H1 (cell line): ENCODE measurements at regions not wholly inside any gene's neighbourhood (a gene's known extent, or its start where the extent isn't known, plus 50 kb on each side); places are given as distances from the start of the nearest gene placed in this dataset.

Experiments
- EZH2 ChIP-seq: fragments of 200-600 bp; sonication (generic); IDR thresholded peaks from 2 replicates; pipeline ENCODE4 v1.7.1; 2012; ENCODE audit warnings: low read depth, mild to moderate bottlenecking, moderate library complexity, low read length, inconsistent platforms; ENCODE audit not compliant: severe bottlenecking
- KDM1A ChIP-seq: fragments of 200-600, 300-600 bp; sonication (generic); IDR thresholded peaks from 2 replicates; pipeline ENCODE4 v1.7.1; 2016; ENCODE audit warnings: mild to moderate bottlenecking, low read length, borderline replicate concordance
- KDM5A ChIP-seq: fragments of 200-600 bp; IDR thresholded peaks from 2 replicates; pipeline ENCODE4 v1.7.1; 2012; ENCODE audit warnings: mild to moderate bottlenecking, low read length, inconsistent platforms, mixed read lengths
- POLR2A ChIP-seq, 2 experiments: IDR thresholded peaks; 1 replicate in 1 of 2; 2 replicates in 1 of 2; pipeline ENCODE4 v1.6.1; 2011; ENCODE audit warnings: low read depth in 2 of 2, low read length in 2 of 2, mild to moderate bottlenecking in 2 of 2; ENCODE audit errors: control extremely low read depth in 1 of 2
- RXRA ChIP-seq: IDR thresholded peaks from 2 replicates; pipeline ENCODE4 v1.6.1; 2011; ENCODE audit warnings: low read depth, mild to moderate bottlenecking, low read length, moderate library complexity; ENCODE audit not compliant: insufficient read depth
- SIN3A ChIP-seq, 2 experiments: IDR thresholded peaks in 1 of 2; conservative IDR thresholded peaks in 1 of 2; 2 replicates each; pipeline ENCODE4 v1.6.1; 2011 to 2012; ENCODE audit warnings: low read length in 2 of 2, improper control_type of control experiment in 1 of 2, low read depth in 1 of 2, mild to moderate bottlenecking in 1 of 2
- TF ChIP-seq, protein P1 (sequence below), 3 experiments: IDR thresholded peaks; 1 replicate in 2 of 3; 2 replicates in 1 of 3; pipeline versions ENCODE4 v1.5.1 to v1.6.1; 2011; ENCODE audit warnings: low read length in 3 of 3, mild to moderate bottlenecking in 3 of 3, inconsistent platforms in 2 of 3, low read depth in 1 of 3, moderate library complexity in 1 of 3; ENCODE audit not compliant: insufficient read depth in 1 of 3; ENCODE audit errors: control extremely low read depth in 1 of 3

- TF ChIP-seq EZH2 (no peak), KDM1A (no peak), KDM5A (no peak), RXRA (no peak), POLR2A (IDR thresholded peaks at IDR 0.05; ENCODE audit: control extremely low read depth in 1 of 2, low read depth in 2 of 2, low read length in 2 of 2) (no peak), SIN3A (conservative IDR thresholded peaks at IDR 0.05 in 1 of 2, IDR thresholded peaks at IDR 0.05 in 1 of 2; ENCODE audit: low read depth in 1 of 2, low read length in 2 of 2) (no peak)
- TF ChIP-seq, protein P1, sequence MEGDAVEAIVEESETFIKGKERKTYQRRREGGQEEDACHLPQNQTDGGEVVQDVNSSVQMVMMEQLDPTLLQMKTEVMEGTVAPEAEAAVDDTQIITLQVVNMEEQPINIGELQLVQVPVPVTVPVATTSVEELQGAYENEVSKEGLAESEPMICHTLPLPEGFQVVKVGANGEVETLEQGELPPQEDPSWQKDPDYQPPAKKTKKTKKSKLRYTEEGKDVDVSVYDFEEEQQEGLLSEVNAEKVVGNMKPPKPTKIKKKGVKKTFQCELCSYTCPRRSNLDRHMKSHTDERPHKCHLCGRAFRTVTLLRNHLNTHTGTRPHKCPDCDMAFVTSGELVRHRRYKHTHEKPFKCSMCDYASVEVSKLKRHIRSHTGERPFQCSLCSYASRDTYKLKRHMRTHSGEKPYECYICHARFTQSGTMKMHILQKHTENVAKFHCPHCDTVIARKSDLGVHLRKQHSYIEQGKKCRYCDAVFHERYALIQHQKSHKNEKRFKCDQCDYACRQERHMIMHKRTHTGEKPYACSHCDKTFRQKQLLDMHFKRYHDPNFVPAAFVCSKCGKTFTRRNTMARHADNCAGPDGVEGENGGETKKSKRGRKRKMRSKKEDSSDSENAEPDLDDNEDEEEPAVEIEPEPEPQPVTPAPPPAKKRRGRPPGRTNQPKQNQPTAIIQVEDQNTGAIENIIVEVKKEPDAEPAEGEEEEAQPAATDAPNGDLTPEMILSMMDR (IDR thresholded peaks at IDR 0.05; ENCODE audit: control extremely low read depth in 1 of 3, insufficient read depth in 1 of 3, low read depth in 1 of 3, low read length in 3 of 3): no peak
Observed at GRCh38 chr4:66794390-66795034, 750.8 kb downstream of the CENPC start.
